Superior temporal gyrus (tissue), 1 donor: ENCODE measurements at regions not wholly inside any gene's neighbourhood (a gene's known extent, or its start where the extent isn't known, plus 50 kb on each side); places are given as distances from the start of the nearest gene placed in this dataset.

Source experiments
- DNase-seq: peaks from one replicate; pipeline ENCODE4 v3.0.0-alpha.2; 2016; ENCODE audit errors: extremely low spot score

GRCh38 chr6:1551249-1551648 is 58.5 kb upstream of the FOXC1 start:
- no peak for DNase-seq

DNA sequence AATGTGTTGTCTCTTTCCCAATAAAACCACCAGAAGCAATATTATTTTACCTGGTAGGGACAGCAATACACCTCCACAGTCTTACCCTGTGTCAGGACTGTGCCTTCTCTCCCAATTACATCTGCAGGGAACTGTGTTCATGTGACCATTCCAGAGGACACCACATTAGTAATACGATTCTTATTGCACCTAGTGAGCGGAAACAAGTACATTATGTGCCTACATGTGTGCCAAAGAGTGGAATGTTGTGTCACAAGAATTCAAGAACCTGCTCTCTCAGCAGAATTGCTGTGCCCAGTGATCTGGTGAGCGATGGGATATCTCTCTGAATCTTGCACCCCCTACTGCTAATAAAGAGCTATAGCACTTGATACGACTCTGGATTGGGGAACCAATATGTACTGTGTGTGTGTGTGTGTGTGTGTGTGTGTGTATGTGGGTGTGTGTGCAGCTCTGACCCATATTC is 57.4 kb upstream of the FOXC1 start:
- peak; percentile 33 for DNase-seq

DNA sequence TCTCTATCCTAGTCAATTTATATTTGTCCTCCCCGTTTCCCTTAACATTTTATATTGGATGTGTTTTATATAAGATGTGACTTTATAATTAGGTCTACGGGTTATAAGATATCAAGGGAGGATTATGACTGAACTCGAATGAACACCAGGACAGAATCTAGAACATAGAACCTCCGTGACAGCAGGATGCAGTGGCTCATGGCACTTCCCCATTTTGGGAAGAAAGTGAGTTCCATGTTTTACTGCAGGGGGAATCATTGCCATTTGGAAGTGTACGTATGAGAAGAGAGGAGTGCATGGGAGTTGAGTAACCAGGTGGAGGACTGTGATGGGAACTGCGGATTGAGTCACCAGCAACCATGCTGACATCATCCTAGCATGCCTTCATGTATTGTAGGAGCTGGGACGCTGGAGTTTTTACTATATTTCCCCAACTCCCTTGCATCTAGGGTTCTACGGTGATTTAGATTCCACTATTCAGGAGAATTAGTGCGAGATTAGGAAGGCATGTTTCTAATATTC is 56.1 kb upstream of the FOXC1 start:
- no peak for DNase-seq

DNA sequence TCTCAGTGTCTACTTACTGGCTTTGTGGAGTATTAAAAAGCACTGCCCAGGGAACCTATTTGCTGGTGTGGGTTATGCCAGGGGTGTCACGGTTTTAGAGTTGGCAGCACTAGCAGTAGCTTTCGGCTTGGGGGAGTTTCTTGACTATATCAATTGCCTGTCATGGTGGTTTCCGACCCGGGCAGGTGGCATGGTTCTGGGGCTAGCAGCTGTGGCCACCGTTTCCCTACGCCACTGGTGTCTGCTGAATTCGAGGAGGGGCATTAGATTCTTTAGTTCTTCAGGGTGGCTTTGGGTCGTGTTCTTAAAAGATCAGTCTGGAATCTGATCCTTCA is 55.6 kb upstream of the FOXC1 start:
- DNase-seq: no peak

DNA sequence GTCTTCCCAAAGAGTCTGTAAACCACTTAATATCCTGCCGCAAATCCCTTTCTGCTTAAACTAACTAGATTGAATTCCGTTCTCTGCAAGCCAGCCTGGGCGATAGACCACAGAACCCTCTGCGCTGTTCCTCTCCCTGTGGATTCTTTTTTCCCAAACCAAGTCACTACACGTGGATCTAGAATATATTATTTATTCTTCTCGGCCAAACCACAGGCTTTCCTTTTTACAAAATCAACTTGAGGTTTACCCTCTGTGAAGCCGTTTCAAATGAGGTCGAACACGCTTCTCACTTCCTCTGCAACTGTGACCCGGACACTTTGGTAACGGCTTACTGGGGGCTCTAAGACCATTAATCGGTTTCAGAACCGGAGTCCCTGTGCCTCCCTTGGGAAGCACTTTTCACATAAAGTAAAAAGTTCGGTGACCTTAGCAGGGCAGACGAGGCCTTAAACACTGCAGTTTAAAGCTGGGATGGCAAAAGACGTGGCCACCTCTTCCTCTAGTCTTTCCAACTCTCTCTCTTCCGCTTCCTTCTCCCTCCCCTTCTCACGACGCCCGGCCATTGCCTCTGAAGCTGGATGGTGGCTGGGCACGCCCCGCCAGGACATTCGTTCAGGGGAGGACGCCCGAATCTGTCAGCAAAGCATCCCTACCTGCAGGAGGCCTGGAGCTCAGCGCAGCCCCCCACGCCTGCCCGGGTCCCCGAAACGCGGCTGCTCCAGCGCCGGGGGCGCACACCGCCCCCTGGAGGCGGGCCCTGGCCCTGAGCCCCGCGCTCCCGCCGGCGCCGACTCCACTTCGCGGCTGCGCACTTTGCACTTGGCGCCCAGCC is 55.0 kb upstream of the FOXC1 start:
- DNase-seq: peak; percentile 19

DNA sequence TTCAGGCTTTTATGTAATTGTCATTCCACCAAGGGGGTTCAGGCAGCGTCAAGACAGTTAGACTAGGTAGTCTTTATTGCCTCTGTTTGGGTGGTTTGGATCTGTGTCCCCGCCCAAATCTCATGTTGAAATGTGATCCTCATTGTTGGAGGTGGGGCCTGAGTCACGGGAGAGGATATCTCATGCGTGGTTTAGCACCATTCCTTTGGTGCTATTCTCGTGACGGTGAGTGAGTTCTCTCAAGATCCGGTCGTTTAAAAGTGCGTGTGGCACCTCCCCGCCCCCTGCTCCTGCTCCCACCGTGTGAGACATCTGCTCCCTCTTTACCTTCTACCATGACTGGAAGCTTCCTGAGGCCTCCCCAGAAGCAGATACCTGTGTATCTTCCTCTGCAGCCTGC is 51.3 kb upstream of the FOXC1 start:
- DNase-seq: no peak
